NB4 (cell line): ENCODE measurements at regions not wholly inside any gene's neighbourhood (a gene's known extent, or its start where the extent isn't known, plus 50 kb on each side); places are given as distances from the start of the nearest gene placed in this dataset.

Source experiments
- CTCF ChIP-seq: IDR thresholded peaks from one replicate; pipeline ENCODE4 v1.5.1; 2012; ENCODE audit warnings: low read depth, low read length
- MYC ChIP-seq: IDR thresholded peaks from 2 replicates; pipeline ENCODE4 v1.6.1; 2011; ENCODE audit warnings: low read depth, low read length
- POLR2A ChIP-seq: IDR thresholded peaks from 2 replicates; pipeline ENCODE4 v1.6.1; 2011; ENCODE audit warnings: mild to moderate bottlenecking; ENCODE audit not compliant: insufficient read length; ENCODE audit errors: extremely low read depth

GRCh38 chr13:111420113-111420876, 99.9 kb downstream of the TEX29 start:
- no peak for TF ChIP-seq POLR2A
- no peak for TF ChIP-seq CTCF
- TF ChIP-seq MYC: no peak
